OCI-LY1 (cell line): ENCODE measurements at regions not wholly inside any gene's neighbourhood (a gene's known extent, or its start where the extent isn't known, plus 50 kb on each side); places are given as distances from the start of the nearest gene placed in this dataset.

ENCODE experiments used
- H2AFZ ChIP-seq: fragments of 200-600 bp; sonication (generic), shearing (Covaris generic); 2 replicates; pipeline ENCODE4 v1.6.0; 2014; ENCODE audit warnings: antibody characterized with exemption, mild to moderate bottlenecking, low read length
- H3F3A ChIP-seq: fragments of 200-600 bp; sonication (generic), shearing (Covaris generic); 2 replicates; pipeline ENCODE4 v1.6.0; 2014; ENCODE audit warnings: mild to moderate bottlenecking, antibody characterized with exemption, low read length, moderate library complexity; ENCODE audit not compliant: insufficient read depth
- H3K27ac ChIP-seq: fragments of 200-600 bp; sonication (generic); 2 replicates; pipeline ENCODE4 v1.5.1; 2014; ENCODE audit warnings: low read length, mixed run types, mild to moderate bottlenecking, low read depth; ENCODE audit not compliant: poor library complexity, severe bottlenecking
- H3K27me3 ChIP-seq: fragments of 200-600 bp; sonication (generic); 2 replicates; pipeline ENCODE4 v1.6.0; 2014; ENCODE audit warnings: antibody characterized with exemption, mild to moderate bottlenecking, low read length, moderate library complexity; ENCODE audit not compliant: insufficient read depth
- H3K36me3 ChIP-seq: fragments of 200-600 bp; sonication (generic); 2 replicates; pipeline ENCODE4 v1.6.1; 2014; ENCODE audit warnings: mild to moderate bottlenecking, antibody characterized with exemption, low read length, moderate library complexity, mixed read lengths; ENCODE audit not compliant: insufficient read depth
- H3K4me1 ChIP-seq: fragments of 200-600 bp; sonication (generic); 2 replicates; pipeline ENCODE4 v1.5.1; 2014; ENCODE audit warnings: mild to moderate bottlenecking, low read length, moderate library complexity; ENCODE audit not compliant: insufficient read depth, severe bottlenecking
- H3K4me2 ChIP-seq: fragments of 200-600 bp; sonication (generic), shearing (Covaris generic); 2 replicates; pipeline ENCODE4 v1.6.1; 2014; ENCODE audit warnings: low read length
- H3K4me3 ChIP-seq: fragments of 200-600 bp; sonication (generic); 2 replicates; pipeline ENCODE4 v1.5.1; 2014; ENCODE audit warnings: low read length, low read depth, mild to moderate bottlenecking, mixed read lengths; ENCODE audit not compliant: poor library complexity, severe bottlenecking
- H3K79me2 ChIP-seq: fragments of 200-600 bp; shearing (Covaris generic); 2 replicates; pipeline ENCODE4 v1.6.1; 2016; ENCODE audit warnings: mixed run types, low read length, mixed read lengths; ENCODE audit not compliant: insufficient read depth
- H3K9ac ChIP-seq: fragments of 200-600 bp; sonication (generic), shearing (Covaris generic); 2 replicates; pipeline ENCODE4 v1.6.1; 2014; ENCODE audit warnings: mild to moderate bottlenecking, low read length, mixed read lengths
- H3K9me2 ChIP-seq: fragments of 200-600 bp; sonication (generic), shearing (Covaris generic); 2 replicates; pipeline ENCODE4 v1.6.1; 2014; ENCODE audit warnings: low read depth, mild to moderate bottlenecking, low read length, mixed read lengths
- H3K9me3 ChIP-seq: fragments of 200-600 bp; shearing (Covaris generic); 2 replicates; pipeline ENCODE4 v1.6.1; 2014; ENCODE audit warnings: low read length, mixed read lengths
- H4K20me1 ChIP-seq: fragments of 200-600 bp; sonication (generic), shearing (Covaris generic); 2 replicates; pipeline ENCODE4 v1.6.0; 2016; ENCODE audit warnings: mild to moderate bottlenecking, low read length; ENCODE audit not compliant: insufficient read depth
- CTCF ChIP-seq: fragments of 200-600 bp; sonication (generic), shearing (Covaris generic); IDR thresholded peaks from 2 replicates; pipeline ENCODE4 v1.5.1; 2017; ENCODE audit warnings: mild to moderate bottlenecking, antibody characterized with exemption, low read length, moderate library complexity, mixed read lengths
- EZH2 ChIP-seq: fragments of 200-600 bp; sonication (generic), shearing (Covaris generic); IDR thresholded peaks from 2 replicates; pipeline ENCODE4 v1.8.0; 2017; ENCODE audit warnings: borderline replicate concordance, mixed run types, mild to moderate bottlenecking, antibody characterized with exemption, low read length, moderate library complexity, mixed read lengths

- H4K20me1 ChIP-seq, result no peaks in the 10 kb centered on the region
- no peak overlapping the region for H3K27ac ChIP-seq
- no peak overlapping the region for H3K9ac ChIP-seq
- no peaks in the 10 kb centered on the region for H3K27me3 ChIP-seq
- no peaks in the 10 kb centered on the region for H3K4me1 ChIP-seq
- no peak for TF ChIP-seq EZH2
- no peak for TF ChIP-seq CTCF
- H3K4me2 ChIP-seq, result no peak overlapping the region
- no peaks in the 10 kb centered on the region for H3K79me2 ChIP-seq
- no peak overlapping the region for H3K4me3 ChIP-seq
- no peaks in the 10 kb centered on the region for H3K9me2 ChIP-seq
- H3K36me3 ChIP-seq, result no peaks in the 10 kb centered on the region
- H3K9me3 ChIP-seq, result no peaks in the 10 kb centered on the region
- no peaks in the 10 kb centered on the region for H3F3A ChIP-seq
- no peak overlapping the region for H2AFZ ChIP-seq
Measured at GRCh38 chr2:71951718-71952404, 195.8 kb downstream of the CYP26B1 start.

GRCh38 chr2:71951083-71951468 is 196.6 kb downstream of the CYP26B1 start:
- no peaks in the 10 kb centered on the region for H3K27me3 ChIP-seq
- H3K4me1 ChIP-seq, result no peaks in the 10 kb centered on the region
- no peaks in the 10 kb centered on the region for H3K79me2 ChIP-seq
- no peaks in the 10 kb centered on the region for H3K9me2 ChIP-seq
- no peaks in the 10 kb centered on the region for H4K20me1 ChIP-seq
- no peaks in the 10 kb centered on the region for H3F3A ChIP-seq
- H3K27ac ChIP-seq, result no peak overlapping the region
- H3K36me3 ChIP-seq, result no peaks in the 10 kb centered on the region
- H3K9me3 ChIP-seq, result no peaks in the 10 kb centered on the region
- TF ChIP-seq CTCF (no peak), EZH2 (no peak)
- H2AFZ ChIP-seq, result no peak overlapping the region
- no peak overlapping the region for H3K4me3 ChIP-seq
- no peak overlapping the region for H3K4me2 ChIP-seq
- no peak overlapping the region for H3K9ac ChIP-seq

GRCh38 chr2:71950256-71951082 is 197.2 kb downstream of the CYP26B1 start:
- Histone ChIP-seq H3K79me2 (no peaks in the 10 kb centered on the region), H3K4me3 (no peak overlapping the region), H3K9me2 (no peaks in the 10 kb centered on the region), H3K4me1 (no peaks in the 10 kb centered on the region), H3K4me2 (no peak overlapping the region), H3K27me3 (no peaks in the 10 kb centered on the region), H3K9ac (no peak overlapping the region), H3K27ac (no peak overlapping the region), H2AFZ (no peak overlapping the region), H3K9me3 (no peaks in the 10 kb centered on the region), H3F3A (no peaks in the 10 kb centered on the region), H4K20me1 (no peaks in the 10 kb centered on the region), H3K36me3 (no peaks in the 10 kb centered on the region)
- no peak for TF ChIP-seq CTCF
- TF ChIP-seq EZH2, result no peak
